H9 (cell line): ENCODE measurements at regions not wholly inside any gene's neighbourhood (a gene's known extent, or its start where the extent isn't known, plus 50 kb on each side); places are given as distances from the start of the nearest gene placed in this dataset.

Source experiments
- DNase-seq: peaks from one replicate; pipeline ENCODE4 v3.0.0-alpha.2; 2017
- H2AFZ ChIP-seq: one replicate; pipeline ENCODE4 v1.6.1; 2013; ENCODE audit warnings: mild to moderate bottlenecking, low read length, control low read depth, moderate library complexity
- H2AK5ac ChIP-seq: 2 replicates; pipeline ENCODE4 v1.6.1; 2013; ENCODE audit warnings: low read length, control low read depth, mixed read lengths; ENCODE audit not compliant: insufficient read length
- H2BK120ac ChIP-seq: one replicate; pipeline ENCODE4 v1.6.1; 2013; ENCODE audit warnings: low read depth, mild to moderate bottlenecking, low read length, control low read depth, inconsistent platforms; ENCODE audit not compliant: poor library complexity, severe bottlenecking
- H2BK12ac ChIP-seq: 2 replicates; pipeline ENCODE4 v1.6.1; 2013; ENCODE audit warnings: low read length, control low read depth, mixed read lengths, low read depth; ENCODE audit not compliant: insufficient read length
- H2BK15ac ChIP-seq: 2 replicates; pipeline ENCODE4 v1.6.1; 2013; ENCODE audit warnings: low read depth, low read length, control low read depth
- H2BK20ac ChIP-seq: one replicate; pipeline ENCODE4 v1.6.1; 2013; ENCODE audit warnings: low read depth, mild to moderate bottlenecking, low read length, control low read depth, inconsistent platforms; ENCODE audit not compliant: poor library complexity, severe bottlenecking
- H2BK5ac ChIP-seq: 2 replicates; pipeline ENCODE4 v1.6.1; 2013; ENCODE audit warnings: low read length, control low read depth, mixed read lengths; ENCODE audit not compliant: insufficient read length
- H3K14ac ChIP-seq: 2 replicates; pipeline ENCODE4 v1.6.1; 2013; ENCODE audit warnings: low read length, control low read depth; ENCODE audit not compliant: insufficient read depth
- H3K18ac ChIP-seq: 2 replicates; pipeline ENCODE4 v1.6.1; 2013; ENCODE audit warnings: low read depth, mild to moderate bottlenecking, mixed read lengths, low read length, control low read depth; ENCODE audit not compliant: insufficient read length
- H3K23ac ChIP-seq: 2 replicates; pipeline ENCODE4 v1.6.1; 2013; ENCODE audit warnings: low read length, control low read depth, mixed read lengths, low read depth; ENCODE audit not compliant: insufficient read length
- H3K23me2 ChIP-seq: 2 replicates; pipeline ENCODE4 v1.6.1; 2013; ENCODE audit warnings: low read depth, mild to moderate bottlenecking, mixed read lengths, low read length, control low read depth; ENCODE audit not compliant: insufficient read length, poor library complexity, severe bottlenecking
- H3K27ac ChIP-seq: 2 replicates; pipeline ENCODE4 v1.5.1; 2013; ENCODE audit warnings: low read length, control low read depth, mixed read lengths, low read depth; ENCODE audit not compliant: insufficient read length
- H3K27me3 ChIP-seq: 2 replicates; pipeline ENCODE4 v1.6.1; 2013; ENCODE audit warnings: low read length, control low read depth, inconsistent platforms; ENCODE audit not compliant: insufficient read depth
- H3K4ac ChIP-seq: 2 replicates; pipeline ENCODE4 v1.6.1; 2013; ENCODE audit warnings: low read depth, mild to moderate bottlenecking, control low read depth, inconsistent platforms, low read length, moderate library complexity
- H3K4me1 ChIP-seq: 2 replicates; pipeline ENCODE4 v1.6.1; 2013; ENCODE audit warnings: low read length, control low read depth, inconsistent platforms; ENCODE audit not compliant: insufficient read depth
- H3K4me2 ChIP-seq: 2 replicates; pipeline ENCODE4 v1.6.1; 2013; ENCODE audit warnings: low read length, control low read depth, mixed read lengths; ENCODE audit not compliant: insufficient read length, insufficient read depth
- H3K56ac ChIP-seq: 2 replicates; pipeline ENCODE4 v1.6.1; 2013; ENCODE audit warnings: low read depth, mild to moderate bottlenecking, mixed read lengths, low read length, control low read depth; ENCODE audit not compliant: insufficient read length
- H3K79me1 ChIP-seq: 2 replicates; pipeline ENCODE4 v1.6.1; 2013; ENCODE audit warnings: low read depth, mild to moderate bottlenecking, moderate library complexity, low read length, control low read depth, inconsistent platforms; ENCODE audit not compliant: insufficient read depth, poor library complexity, severe bottlenecking
- H3K79me2 ChIP-seq: 2 replicates; pipeline ENCODE4 v1.6.1; 2013; ENCODE audit warnings: low read length, control low read depth, inconsistent platforms; ENCODE audit not compliant: insufficient read depth
- H3K9ac ChIP-seq: 2 replicates; pipeline ENCODE4 v1.6.1; 2013; ENCODE audit warnings: low read length, control low read depth, mixed read lengths; ENCODE audit not compliant: insufficient read length; ENCODE audit errors: extremely low read depth
- H3K9me3 ChIP-seq: one replicate; pipeline ENCODE4 v1.6.1; 2013; ENCODE audit warnings: low read depth, low read length, inconsistent platforms; ENCODE audit not compliant: control insufficient read depth
- H3T11ph ChIP-seq: one replicate; pipeline ENCODE4 v1.6.1; 2013; ENCODE audit warnings: mild to moderate bottlenecking, low read length, control low read depth, inconsistent platforms
- H4K20me1 ChIP-seq: one replicate; pipeline ENCODE4 v1.6.1; 2013; ENCODE audit not compliant: control insufficient read depth, insufficient read length, insufficient read depth
- H4K5ac ChIP-seq: 2 replicates; pipeline ENCODE4 v1.6.1; 2013; ENCODE audit warnings: low read depth, mild to moderate bottlenecking, mixed read lengths, low read length, control low read depth; ENCODE audit not compliant: insufficient read length
- H4K8ac ChIP-seq: replicated peaks from 2 replicates; pipeline ENCODE4 v1.6.1; 2013; ENCODE audit warnings: low read length, control low read depth, mixed read lengths, low read depth; ENCODE audit not compliant: insufficient read length
- H4K91ac ChIP-seq: 2 replicates; pipeline ENCODE4 v1.6.1; 2013; ENCODE audit warnings: low read depth, mild to moderate bottlenecking, moderate library complexity, mixed read lengths, low read length, control low read depth; ENCODE audit not compliant: insufficient read length
- H3K27ac Mint-ChIP-seq, 3 experiments: 2 replicates in 2 of 3; 3 replicates in 1 of 3; pipeline ENCODE4 v1.8.0; 2020 to 2021; ENCODE audit warnings: mixed read lengths in 3 of 3, mild to moderate bottlenecking in 1 of 3, moderate library complexity in 1 of 3
- H3K27me3 Mint-ChIP-seq: 2 replicates; pipeline ENCODE4 v1.8.0; 2021; ENCODE audit warnings: low read depth, mild to moderate bottlenecking, moderate library complexity, mixed read lengths
- H3K36me3 Mint-ChIP-seq, 3 experiments: 2 replicates in 2 of 3; 3 replicates in 1 of 3; pipeline ENCODE4 v1.8.0; 2020 to 2021; ENCODE audit warnings: low read depth in 3 of 3, mixed read lengths in 3 of 3; ENCODE audit not compliant: insufficient read depth in 1 of 3
- H3K4me1 Mint-ChIP-seq, 2 experiments: 2 replicates each; pipeline ENCODE4 v1.8.0; 2020; ENCODE audit warnings: mixed read lengths in 2 of 2
- H3K4me3 Mint-ChIP-seq, 2 experiments: 2 replicates in 1 of 2; 3 replicates in 1 of 2; pipeline ENCODE4 v1.8.0; 2020 to 2021; ENCODE audit warnings: mild to moderate bottlenecking in 2 of 2, mixed read lengths in 2 of 2, moderate library complexity in 1 of 2
- H3K9me3 Mint-ChIP-seq, 2 experiments: 2 replicates in 1 of 2; 3 replicates in 1 of 2; pipeline ENCODE4 v1.8.0; 2020; ENCODE audit warnings: mild to moderate bottlenecking in 2 of 2, mixed read lengths in 2 of 2, moderate library complexity in 1 of 2
- WGBS: extraction: QIAGEN DNeasy Blood & Tissue Kit; methylation state at CpG from one replicate; pipeline ENCODE4 v1.1.7; 2013; ENCODE audit warnings: missing lambda C conversion rate, low lambda C conversion rate, mixed read lengths; ENCODE audit not compliant: insufficient read length; ENCODE audit errors: extremely low coverage; 5-methylcytosine and 5-hydroxymethylcytosine counted together
- TF ChIP-seq, protein P1 (sequence below): fragments of 200-600 bp; sonication (generic); conservative IDR thresholded peaks from 3 replicates; pipeline ENCODE4 v1.8.0; 2021; ENCODE audit warnings: antibody characterized with exemption, mild to moderate bottlenecking

DNA sequence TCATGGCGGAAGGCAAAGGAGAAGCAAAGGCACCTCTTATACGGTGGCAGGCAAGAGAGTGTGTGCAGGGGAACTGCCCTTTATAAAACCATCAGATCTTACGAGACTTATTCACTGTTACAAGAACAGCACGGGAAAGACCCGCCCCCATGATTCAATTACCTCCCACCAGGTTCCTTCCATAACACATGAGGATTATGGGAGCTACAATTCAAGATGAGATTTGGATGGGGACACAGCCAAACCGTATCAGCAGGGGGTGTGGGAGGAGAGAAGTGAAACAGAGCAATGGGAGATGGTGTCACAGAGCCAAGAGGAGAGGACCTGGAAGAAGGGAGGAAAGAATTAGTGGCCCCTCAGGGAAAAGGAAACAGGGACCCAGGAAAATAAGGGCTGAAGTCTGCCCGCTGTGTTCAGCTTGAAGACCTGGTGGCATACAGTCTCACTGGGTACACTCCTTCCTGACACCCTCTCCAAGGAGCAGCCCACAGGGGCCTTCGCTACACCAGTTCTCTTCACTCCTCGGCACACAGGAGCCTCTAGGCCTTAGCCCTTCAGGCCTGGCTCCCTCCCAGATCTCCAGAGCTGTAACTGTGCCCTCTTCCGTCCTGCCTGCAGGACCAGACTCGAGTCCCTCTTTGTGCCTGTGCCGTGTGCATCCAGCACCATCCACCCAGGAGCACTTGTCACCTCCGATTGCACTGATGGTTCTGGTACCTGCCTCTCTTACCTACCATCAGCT lies 262.1 kb downstream of the EIPR1 start:
- Histone ChIP-seq H3K18ac (no peak overlapping the region), H4K8ac (no peak overlapping the region), H3K14ac (no peak overlapping the region), H3K79me2 (no peaks in the 10 kb centered on the region), H3K4me2 (no peak overlapping the region), H3K79me1 (no peaks in the 10 kb centered on the region), H3K56ac (no peak overlapping the region), H2BK5ac (no peak overlapping the region), H4K5ac (no peak overlapping the region), H3K4ac (no peak overlapping the region), H3K4me1 (no peaks in the 10 kb centered on the region; the same call in 1 of the 2 replicates), H2AFZ (no peak overlapping the region), H3K27me3 (no peaks in the 10 kb centered on the region), H3K23ac (no peak overlapping the region), H3T11ph (no peak overlapping the region), H3K27ac (no peak overlapping the region), H2AK5ac (no peak overlapping the region), H2BK120ac (no peak overlapping the region), H3K9ac (no peak overlapping the region), H2BK12ac (no peak overlapping the region), H4K91ac (no peak overlapping the region), H3K23me2 (no peaks in the 10 kb centered on the region), H4K20me1 (no peaks in the 10 kb centered on the region), H2BK15ac (no peak overlapping the region), H2BK20ac (no peak overlapping the region), H3K9me3 (no peaks in the 10 kb centered on the region)
- Mint-ChIP-seq H3K27ac (no peak overlapping the region), H3K36me3 (no peaks in the 10 kb centered on the region), H3K4me1 (peaks cover 16 to 17% of the 10 kb centered on the region in 2 experiments), H3K9me3 (peaks cover 5% of the 10 kb centered on the region in 2 experiments; a peak in 4 of 5 replicates), H3K4me3 (no peak overlapping the region), H3K27me3 (peaks cover 2% of the 10 kb centered on the region)
- no CpG with 5 or more reads among the region's 13 CpGs for WGBS
- TF ChIP-seq, protein P1, sequence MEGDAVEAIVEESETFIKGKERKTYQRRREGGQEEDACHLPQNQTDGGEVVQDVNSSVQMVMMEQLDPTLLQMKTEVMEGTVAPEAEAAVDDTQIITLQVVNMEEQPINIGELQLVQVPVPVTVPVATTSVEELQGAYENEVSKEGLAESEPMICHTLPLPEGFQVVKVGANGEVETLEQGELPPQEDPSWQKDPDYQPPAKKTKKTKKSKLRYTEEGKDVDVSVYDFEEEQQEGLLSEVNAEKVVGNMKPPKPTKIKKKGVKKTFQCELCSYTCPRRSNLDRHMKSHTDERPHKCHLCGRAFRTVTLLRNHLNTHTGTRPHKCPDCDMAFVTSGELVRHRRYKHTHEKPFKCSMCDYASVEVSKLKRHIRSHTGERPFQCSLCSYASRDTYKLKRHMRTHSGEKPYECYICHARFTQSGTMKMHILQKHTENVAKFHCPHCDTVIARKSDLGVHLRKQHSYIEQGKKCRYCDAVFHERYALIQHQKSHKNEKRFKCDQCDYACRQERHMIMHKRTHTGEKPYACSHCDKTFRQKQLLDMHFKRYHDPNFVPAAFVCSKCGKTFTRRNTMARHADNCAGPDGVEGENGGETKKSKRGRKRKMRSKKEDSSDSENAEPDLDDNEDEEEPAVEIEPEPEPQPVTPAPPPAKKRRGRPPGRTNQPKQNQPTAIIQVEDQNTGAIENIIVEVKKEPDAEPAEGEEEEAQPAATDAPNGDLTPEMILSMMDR = no peak
- no peak for DNase-seq
